H1 (cell line): ENCODE measurements at regions not wholly inside any gene's neighbourhood (a gene's known extent, or its start where the extent isn't known, plus 50 kb on each side); places are given as distances from the start of the nearest gene placed in this dataset.

ENCODE experiments used
- BCL11A ChIP-seq, 2 experiments: IDR thresholded peaks; one replicate each; pipeline ENCODE4 v1.6.1; 2011; ENCODE audit warnings: low read depth in 2 of 2, low read length in 2 of 2, mild to moderate bottlenecking in 2 of 2
- BRCA1 ChIP-seq: IDR thresholded peaks from 2 replicates; pipeline ENCODE4 v1.6.1; 2012; ENCODE audit warnings: low read depth, low read length, improper control_type of control experiment
- CBX8 ChIP-seq: fragments of 300-800, 300-1000 bp; sonication (generic); IDR thresholded peaks from 2 replicates; pipeline ENCODE4 v1.7.1; 2016; ENCODE audit warnings: low read depth, low read length, borderline replicate concordance
- CHD1 ChIP-seq: IDR thresholded peaks from 2 replicates; pipeline ENCODE4 v1.6.1; 2012; ENCODE audit warnings: low read depth, low read length, improper control_type of control experiment
- CHD7 ChIP-seq: fragments of 300-600 bp; sonication (generic); IDR thresholded peaks from 2 replicates; pipeline ENCODE4 v1.7.1; 2012; ENCODE audit warnings: low read length, moderate library complexity, mild to moderate bottlenecking, inconsistent platforms; ENCODE audit not compliant: insufficient replicate concordance
- GTF2F1 ChIP-seq: IDR thresholded peaks from 2 replicates; pipeline ENCODE4 v1.6.1; 2012; ENCODE audit warnings: low read depth, low read length, improper control_type of control experiment, borderline replicate concordance
- JUN ChIP-seq: IDR thresholded peaks from 2 replicates; pipeline ENCODE4 v1.6.1; 2011; ENCODE audit warnings: low read depth, mild to moderate bottlenecking, improper control_type of control experiment, low read length
- KDM5A ChIP-seq: fragments of 200-600 bp; IDR thresholded peaks from 2 replicates; pipeline ENCODE4 v1.7.1; 2012; ENCODE audit warnings: mild to moderate bottlenecking, low read length, inconsistent platforms, mixed read lengths
- NRF1 ChIP-seq: IDR thresholded peaks from 2 replicates; pipeline ENCODE4 v1.6.1; 2011; ENCODE audit warnings: mild to moderate bottlenecking, low read depth, low read length, improper control_type of control experiment
- RNF2 ChIP-seq: fragments of 200-900, 300-1000 bp; sonication (generic); IDR thresholded peaks from 2 replicates; pipeline ENCODE4 v1.7.1; 2016; ENCODE audit warnings: borderline replicate concordance, low read depth, mild to moderate bottlenecking, antibody characterized with exemption, low read length; ENCODE audit not compliant: poor library complexity, severe bottlenecking; ENCODE audit errors: missing control alignments
- TBP ChIP-seq: IDR thresholded peaks from 2 replicates; pipeline ENCODE4 v1.6.1; 2011; ENCODE audit warnings: low read depth, low read length, improper control_type of control experiment
- TCF12 ChIP-seq: IDR thresholded peaks from 2 replicates; pipeline ENCODE4 v1.6.1; 2011; ENCODE audit warnings: low read depth, mild to moderate bottlenecking, low read length
- TEAD4 ChIP-seq: IDR thresholded peaks from 2 replicates; pipeline ENCODE4 v1.6.1; 2012; ENCODE audit warnings: low read depth, low read length, inconsistent platforms, mixed read lengths

GRCh38 chr4:108432418-108432817 lies 188.0 kb upstream of the RPL34 start (continued):
- TF ChIP-seq CHD7 (no peak), TCF12 (no peak), TBP (no peak), RNF2 (no peak), NRF1 (no peak), CHD1 (no peak), BCL11A (IDR thresholded peaks at IDR 0.05; ENCODE audit: low read depth in 2 of 2, low read length in 2 of 2) (no peak), GTF2F1 (no peak), KDM5A (no peak), CBX8 (no peak), JUN (no peak), TEAD4 (no peak), BRCA1 (no peak)
